Caco-2 (cell line): ENCODE measurements at regions not wholly inside any gene's neighbourhood (a gene's known extent, or its start where the extent isn't known, plus 50 kb on each side); places are given as distances from the start of the nearest gene placed in this dataset.

ENCODE experiments used
- BruUV-seq: library from RNA; stranded (reverse); fragments of 400-500 nt; replicated peaks from 2 replicates; lab custom pipeline; 2021; lab: Mats Ljungman, UMichigan
- CTCF ChIA-PET: fragments of 300-600 bp; sonication (Branson Sonifier 250); formaldehyde crosslinking; loops from one replicate; lab custom pipeline; 2022; ENCODE audit warnings: antibody characterized with exemption; lab: Charles Lee
- POLR2A ChIA-PET: fragments of 300-600 bp; sonication (Branson Sonifier 250); formaldehyde crosslinking; loops from one replicate; lab custom pipeline; 2022; ENCODE audit warnings: antibody characterized with exemption; lab: Charles Lee
- DNase-seq, 2 experiments: peaks; one replicate each; pipeline versions ENCODE4 v3.0.0 to v3.0.0-alpha.2; 2020 to 2022
- H3K27me3 ChIP-seq: replicated peaks from 2 replicates; pipeline ENCODE4 v1.6.0; 2011; ENCODE audit warnings: low read length; ENCODE audit not compliant: control insufficient read depth, insufficient read depth
- H3K36me3 ChIP-seq: 2 replicates; pipeline ENCODE4 v1.5.1; 2011; ENCODE audit warnings: low read length; ENCODE audit not compliant: control insufficient read depth, insufficient read depth
- H3K4me1 ChIP-seq: fragments of 250-450 bp; sonication (Bioruptor Pico); 2 replicates; pipeline ENCODE4 v1.5.1; 2020; ENCODE audit warnings: mild to moderate bottlenecking
- H3K4me3 ChIP-seq: 2 replicates; pipeline ENCODE4 v1.5.1; 2011; ENCODE audit warnings: low read depth, mild to moderate bottlenecking, control low read depth, low read length
- H3K9me3 ChIP-seq: fragments of 250-450 bp; sonication (Bioruptor Pico); 2 replicates; pipeline ENCODE4 v1.5.1; 2020; ENCODE audit warnings: mild to moderate bottlenecking, moderate library complexity
- H3K27ac Mint-ChIP-seq: one replicate; pipeline ENCODE4 v1.8.0; 2022; ENCODE audit warnings: mixed read lengths; ENCODE audit not compliant: unreplicated experiment
- H3K27me3 Mint-ChIP-seq: one replicate; pipeline ENCODE4 v1.8.0; 2022; ENCODE audit warnings: mixed read lengths; ENCODE audit not compliant: insufficient read depth, unreplicated experiment
- H3K36me3 Mint-ChIP-seq: one replicate; pipeline ENCODE4 v1.8.0; 2022; ENCODE audit warnings: mild to moderate bottlenecking, mixed read lengths; ENCODE audit not compliant: insufficient read depth, unreplicated experiment
- H3K4me1 Mint-ChIP-seq: one replicate; pipeline ENCODE4 v1.8.0; 2022; ENCODE audit warnings: low read depth, mixed read lengths; ENCODE audit not compliant: unreplicated experiment
- H3K4me3 Mint-ChIP-seq: one replicate; pipeline ENCODE4 v1.8.0; 2022; ENCODE audit warnings: mild to moderate bottlenecking, moderate library complexity, mixed read lengths; ENCODE audit not compliant: unreplicated experiment
- H3K9me3 Mint-ChIP-seq: one replicate; pipeline ENCODE4 v1.8.0; 2022; ENCODE audit warnings: mixed read lengths; ENCODE audit not compliant: unreplicated experiment
- intact Hi-C: fragments of 100-400 bp; cut with micrococcal nuclease; formaldehyde crosslinking; loops from one replicate; pipeline ENCODE4 v1.10.0; 2022; ENCODE audit not compliant: unreplicated experiment
- TF ChIP-seq, protein P1 (sequence below), 2 experiments: fragments of 200-600 bp in 1 of 2; IDR thresholded peaks; 1 replicate in 1 of 2; 2 replicates in 1 of 2; pipeline versions ENCODE4 v1.5.1 to v1.8.0; 2011 to 2022; ENCODE audit warnings: antibody characterized with exemption in 1 of 2, control low read depth in 1 of 2, inconsistent platforms in 1 of 2, low read depth in 1 of 2, low read length in 1 of 2, mild to moderate bottlenecking in 1 of 2, moderate library complexity in 1 of 2; ENCODE audit not compliant: insufficient read depth in 1 of 2, severe bottlenecking in 1 of 2, unreplicated experiment in 1 of 2

- no TSS peak for BruUV-seq
These were observed 745.9 kb downstream of the GALR1 start for GRCh38 chr18:77995593-77995992.

DNA sequence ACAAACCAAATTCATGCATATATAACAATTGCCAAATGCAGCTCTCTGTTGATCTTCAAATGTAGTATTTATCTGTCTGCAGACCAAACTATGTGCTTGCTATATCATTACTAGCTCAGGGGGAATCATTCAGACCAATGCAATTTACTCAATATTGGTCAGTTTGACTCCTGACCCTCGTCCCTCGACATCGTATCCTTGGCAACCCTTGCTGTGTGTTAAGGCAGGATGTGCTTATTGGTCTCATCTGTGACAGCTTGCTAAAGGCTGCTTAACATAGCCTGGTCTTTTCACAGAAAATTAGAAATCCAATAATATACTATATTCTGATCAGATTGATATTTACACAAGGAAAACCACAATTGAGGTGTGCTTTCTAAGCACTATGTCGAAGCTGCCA is 747.1 kb downstream of the GALR1 start:
- ChIA-PET CTCF (no interaction called here), POLR2A (no interaction called here)
- H3K36me3 Mint-ChIP-seq = no peaks in the 10 kb centered on the region
- no peak overlapping the region for H3K4me3 Mint-ChIP-seq
- no peak overlapping the region for H3K4me3 ChIP-seq
- no peaks in the 10 kb centered on the region for H3K4me1 Mint-ChIP-seq
- no peaks in the 10 kb centered on the region for H3K36me3 ChIP-seq
- H3K4me1 ChIP-seq = no peaks in the 10 kb centered on the region
- no peak overlapping the region for H3K27ac Mint-ChIP-seq
- intact Hi-C loops = no loop called here
- no TSS peak for BruUV-seq
- no peak for DNase-seq
- H3K9me3 ChIP-seq = no peaks in the 10 kb centered on the region
- no peaks in the 10 kb centered on the region for H3K9me3 Mint-ChIP-seq
- no peaks in the 10 kb centered on the region for H3K27me3 ChIP-seq
- TF ChIP-seq, protein P1, sequence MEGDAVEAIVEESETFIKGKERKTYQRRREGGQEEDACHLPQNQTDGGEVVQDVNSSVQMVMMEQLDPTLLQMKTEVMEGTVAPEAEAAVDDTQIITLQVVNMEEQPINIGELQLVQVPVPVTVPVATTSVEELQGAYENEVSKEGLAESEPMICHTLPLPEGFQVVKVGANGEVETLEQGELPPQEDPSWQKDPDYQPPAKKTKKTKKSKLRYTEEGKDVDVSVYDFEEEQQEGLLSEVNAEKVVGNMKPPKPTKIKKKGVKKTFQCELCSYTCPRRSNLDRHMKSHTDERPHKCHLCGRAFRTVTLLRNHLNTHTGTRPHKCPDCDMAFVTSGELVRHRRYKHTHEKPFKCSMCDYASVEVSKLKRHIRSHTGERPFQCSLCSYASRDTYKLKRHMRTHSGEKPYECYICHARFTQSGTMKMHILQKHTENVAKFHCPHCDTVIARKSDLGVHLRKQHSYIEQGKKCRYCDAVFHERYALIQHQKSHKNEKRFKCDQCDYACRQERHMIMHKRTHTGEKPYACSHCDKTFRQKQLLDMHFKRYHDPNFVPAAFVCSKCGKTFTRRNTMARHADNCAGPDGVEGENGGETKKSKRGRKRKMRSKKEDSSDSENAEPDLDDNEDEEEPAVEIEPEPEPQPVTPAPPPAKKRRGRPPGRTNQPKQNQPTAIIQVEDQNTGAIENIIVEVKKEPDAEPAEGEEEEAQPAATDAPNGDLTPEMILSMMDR (IDR thresholded peaks at IDR 0.05; ENCODE audit: insufficient read depth in 1 of 2, low read depth in 1 of 2, low read length in 1 of 2, severe bottlenecking in 1 of 2, unreplicated experiment in 1 of 2) = no peak
- H3K27me3 Mint-ChIP-seq = no peaks in the 10 kb centered on the region

More at GRCh38 chr18:77995593-77995992, 745.9 kb downstream of the GALR1 start:
- Histone ChIP-seq H3K36me3 (no peaks in the 10 kb centered on the region), H3K9me3 (no peaks in the 10 kb centered on the region), H3K4me3 (no peak overlapping the region), H3K4me1 (no peaks in the 10 kb centered on the region), H3K27me3 (no peaks in the 10 kb centered on the region)
- Mint-ChIP-seq H3K4me3 (no peak overlapping the region), H3K27ac (no peak overlapping the region), H3K36me3 (no peaks in the 10 kb centered on the region), H3K9me3 (no peaks in the 10 kb centered on the region), H3K27me3 (no peaks in the 10 kb centered on the region), H3K4me1 (no peaks in the 10 kb centered on the region)
- intact Hi-C loops = no loop called here
- POLR2A ChIA-PET = no interaction called here
- CTCF ChIA-PET = no interaction called here
- TF ChIP-seq, protein P1 (IDR thresholded peaks at IDR 0.05; ENCODE audit: insufficient read depth in 1 of 2, low read depth in 1 of 2, low read length in 1 of 2, severe bottlenecking in 1 of 2, unreplicated experiment in 1 of 2) = no peak
- DNase-seq = no peak

DNA sequence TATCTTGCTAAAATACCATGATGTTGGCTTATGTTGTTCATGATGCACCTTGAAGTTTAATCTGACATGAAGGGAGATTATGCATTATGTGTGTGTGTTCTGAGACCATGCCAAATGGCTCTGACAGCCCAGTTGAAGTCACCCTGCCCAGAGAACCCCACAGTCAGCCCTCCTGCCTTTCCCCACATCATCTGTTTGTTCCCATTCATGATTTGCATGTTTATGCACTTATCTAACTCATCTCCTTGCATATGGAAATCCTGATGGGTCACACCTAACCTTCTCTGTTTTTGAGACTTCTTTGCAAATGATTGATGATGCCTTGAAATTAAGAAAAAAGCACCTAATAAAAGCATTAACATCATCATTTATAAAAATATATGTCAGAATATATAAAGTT is 752.2 kb downstream of the GALR1 start:
- H3K27me3 Mint-ChIP-seq = no peaks in the 10 kb centered on the region
- Histone ChIP-seq H3K4me3 (no peak overlapping the region), H3K36me3 (no peaks in the 10 kb centered on the region), H3K27me3 (no peaks in the 10 kb centered on the region), H3K4me1 (no peaks in the 10 kb centered on the region), H3K9me3 (no peaks in the 10 kb centered on the region)
- CTCF ChIA-PET = no interaction called here
- POLR2A ChIA-PET = no interaction called here
- no TSS peak for BruUV-seq
- no peak overlapping the region for H3K4me3 Mint-ChIP-seq
- DNase-seq = no peak
- intact Hi-C loops = no loop called here
- no peak overlapping the region for H3K27ac Mint-ChIP-seq
- H3K9me3 Mint-ChIP-seq = no peaks in the 10 kb centered on the region
- no peaks in the 10 kb centered on the region for H3K36me3 Mint-ChIP-seq
- TF ChIP-seq, protein P1 (IDR thresholded peaks at IDR 0.05; ENCODE audit: insufficient read depth in 1 of 2, low read depth in 1 of 2, low read length in 1 of 2, severe bottlenecking in 1 of 2, unreplicated experiment in 1 of 2) = no peak
- no peaks in the 10 kb centered on the region for H3K4me1 Mint-ChIP-seq
